ENCODE measurements at regions not wholly inside any gene's neighbourhood (a gene's known extent, or its start where the extent isn't known, plus 50 kb on each side); places are given as distances from the start of the nearest gene placed in this dataset.
"Not testable (repeated sequence)": the region's sequence is repeated elsewhere in the genome, so short reads cannot be mapped to it uniquely, and the experiment has no call there.

GRCh38 chr2:44075541-44075940 lies 79.8 kb upstream of the LRPPRC start:
- TF ChIP-seq FOXP2 (optimal IDR thresholded peaks at IDR 0.05; ENCODE audit: control extremely low read depth, extremely low read length, insufficient read depth) (no peak), EZH2 (IDR thresholded peaks at IDR 0.05) (no peak), POLR2AphosphoS5 (IDR thresholded peaks at IDR 0.05; ENCODE audit: borderline replicate concordance, low read depth, low read length) (no peak)
- no peak for DNase-seq (ENCODE audit: low read depth, low spot score)
- Histone ChIP-seq H3K27ac (no peak overlapping the region), H3K9ac (ENCODE audit: insufficient read length) (no peak overlapping the region), H3K9me3 (ENCODE audit: low read depth, low read length) (no peaks in the 10 kb centered on the region), H3K4me3 (no peak overlapping the region), H3K36me3 (ENCODE audit: insufficient read depth, low read length) (no peaks in the 10 kb centered on the region)

GRCh38 chr2:44077942-44078511 lies 82.2 kb upstream of the LRPPRC start:
- Histone ChIP-seq H3K36me3 (ENCODE audit: insufficient read depth, low read length) (no peaks in the 10 kb centered on the region), H3K27ac (no peak overlapping the region), H3K9ac (ENCODE audit: insufficient read length) (no peak overlapping the region), H3K4me3 (no peak overlapping the region), H3K9me3 (ENCODE audit: low read depth, low read length) (no peaks in the 10 kb centered on the region)
- no peak for TF ChIP-seq EZH2 (IDR thresholded peaks at IDR 0.05)
- TF ChIP-seq FOXP2 (optimal IDR thresholded peaks at IDR 0.05; ENCODE audit: control extremely low read depth, extremely low read length, insufficient read depth), result no peak
- no peak for TF ChIP-seq POLR2AphosphoS5 (IDR thresholded peaks at IDR 0.05; ENCODE audit: borderline replicate concordance, low read depth, low read length)
- DNase-seq (ENCODE audit: low read depth, low spot score), result no peak

- Histone ChIP-seq H3K9ac (ENCODE audit: insufficient read length) (no peak overlapping the region), H3K4me3 (no peak overlapping the region), H3K36me3 (ENCODE audit: insufficient read depth, low read length) (no peaks in the 10 kb centered on the region), H3K9me3 (ENCODE audit: low read depth, low read length) (no peaks in the 10 kb centered on the region), H3K27ac (no peak overlapping the region)
- TF ChIP-seq FOXP2 (optimal IDR thresholded peaks at IDR 0.05; ENCODE audit: control extremely low read depth, extremely low read length, insufficient read depth) (no peak), EZH2 (IDR thresholded peaks at IDR 0.05) (no peak), POLR2AphosphoS5 (IDR thresholded peaks at IDR 0.05; ENCODE audit: borderline replicate concordance, low read depth, low read length) (no peak)
- DNase-seq (ENCODE audit: low read depth, low spot score), result no peak
Measured at GRCh38 chr2:44079686-44080085, 83.9 kb upstream of the LRPPRC start.

- TF ChIP-seq FOXP2 (optimal IDR thresholded peaks at IDR 0.05; ENCODE audit: control extremely low read depth, extremely low read length, insufficient read depth) (no peak), POLR2AphosphoS5 (IDR thresholded peaks at IDR 0.05; ENCODE audit: borderline replicate concordance, low read depth, low read length) (no peak), EZH2 (IDR thresholded peaks at IDR 0.05) (no peak)
- Histone ChIP-seq H3K9me3 (ENCODE audit: low read depth, low read length) (no peaks in the 10 kb centered on the region), H3K27ac (no peak overlapping the region), H3K36me3 (ENCODE audit: insufficient read depth, low read length) (no peaks in the 10 kb centered on the region), H3K9ac (ENCODE audit: insufficient read length) (no peak overlapping the region), H3K4me3 (no peak overlapping the region)
- no peak for DNase-seq (ENCODE audit: low read depth, low spot score)
Measured at GRCh38 chr2:44083054-44083453, 85.6 kb upstream of the PPM1B start.

- Histone ChIP-seq H3K9ac (ENCODE audit: insufficient read length) (no peak overlapping the region), H3K27ac (no peak overlapping the region), H3K36me3 (ENCODE audit: insufficient read depth, low read length) (no peaks in the 10 kb centered on the region), H3K9me3 (ENCODE audit: low read depth, low read length) (no peaks in the 10 kb centered on the region), H3K4me3 (no peak overlapping the region)
- TF ChIP-seq FOXP2 (optimal IDR thresholded peaks at IDR 0.05; ENCODE audit: control extremely low read depth, extremely low read length, insufficient read depth), result no peak
- TF ChIP-seq POLR2AphosphoS5 (IDR thresholded peaks at IDR 0.05; ENCODE audit: borderline replicate concordance, low read depth, low read length), result no peak
- no peak for TF ChIP-seq EZH2 (IDR thresholded peaks at IDR 0.05)
- DNase-seq (ENCODE audit: low read depth, low spot score), result no peak
Measured at GRCh38 chr2:44084850-44085249, 83.8 kb upstream of the PPM1B start.

- Histone ChIP-seq H3K4me3 (no peak overlapping the region), H3K9ac (ENCODE audit: insufficient read length) (no peak overlapping the region), H3K27ac (no peak overlapping the region), H3K9me3 (ENCODE audit: low read depth, low read length) (no peaks in the 10 kb centered on the region), H3K36me3 (ENCODE audit: insufficient read depth, low read length) (no peaks in the 10 kb centered on the region)
- no peak for DNase-seq (ENCODE audit: low read depth, low spot score)
- TF ChIP-seq POLR2AphosphoS5 (IDR thresholded peaks at IDR 0.05; ENCODE audit: borderline replicate concordance, low read depth, low read length) (no peak), EZH2 (IDR thresholded peaks at IDR 0.05) (no peak), FOXP2 (optimal IDR thresholded peaks at IDR 0.05; ENCODE audit: control extremely low read depth, extremely low read length, insufficient read depth) (no peak)
Measured at GRCh38 chr2:44086629-44087028, 82.0 kb upstream of the PPM1B start.

DNA sequence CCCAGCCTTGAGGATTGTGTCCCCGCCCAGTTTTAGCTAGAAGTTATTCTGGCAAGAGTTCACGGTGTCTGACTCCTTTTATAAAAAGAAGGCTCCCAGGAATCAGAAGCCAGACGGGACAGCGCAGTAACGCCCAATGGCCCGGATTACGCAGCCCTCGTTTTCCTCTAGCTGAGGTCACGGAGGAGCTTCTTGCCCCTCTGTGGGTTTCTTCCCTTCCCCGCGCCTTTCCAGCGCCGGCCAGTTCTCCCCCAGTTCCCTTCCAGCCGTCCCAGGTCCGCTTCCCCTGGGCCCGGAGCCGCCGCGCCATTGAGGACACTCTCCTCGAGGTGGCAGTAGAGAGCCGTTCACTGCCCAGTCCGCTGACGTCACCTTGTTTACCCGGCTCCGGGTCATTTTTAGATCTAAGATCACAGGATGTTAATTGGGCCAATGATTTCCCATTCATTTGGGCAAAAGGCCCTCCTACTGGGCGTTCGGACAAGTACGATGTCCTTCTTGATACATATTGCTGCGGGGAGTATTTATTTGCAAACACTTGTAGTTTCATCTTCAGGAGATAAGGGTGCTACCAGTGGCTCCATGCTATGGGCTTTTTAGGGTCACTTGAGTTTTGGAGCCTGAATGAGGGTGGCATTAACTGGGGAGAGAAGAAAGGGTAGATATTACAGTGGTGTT lies 81.5 kb upstream of the PPM1B start:
- no peak for DNase-seq (ENCODE audit: low read depth, low spot score)
- Histone ChIP-seq H3K27ac (no peak overlapping the region), H3K9me3 (ENCODE audit: low read depth, low read length) (no peaks in the 10 kb centered on the region), H3K9ac (ENCODE audit: insufficient read length) (peak overlapping the region; percentile 1), H3K36me3 (ENCODE audit: insufficient read depth, low read length) (no peaks in the 10 kb centered on the region), H3K4me3 (peak overlapping the region; percentile 72)
- TF ChIP-seq FOXP2 (optimal IDR thresholded peaks at IDR 0.05; ENCODE audit: control extremely low read depth, extremely low read length, insufficient read depth), result peak; percentile 90
- no peak for TF ChIP-seq EZH2 (IDR thresholded peaks at IDR 0.05)

GRCh38 chr2:44087714-44088092 lies 81.0 kb upstream of the PPM1B start:
- Histone ChIP-seq H3K36me3 (ENCODE audit: insufficient read depth, low read length) (no peaks in the 10 kb centered on the region), H3K9me3 (ENCODE audit: low read depth, low read length) (no peaks in the 10 kb centered on the region), H3K27ac (no peak overlapping the region), H3K4me3 (peak overlapping the region; percentile 72), H3K9ac (ENCODE audit: insufficient read length) (peak overlapping the region; percentile 1)
- TF ChIP-seq FOXP2 (optimal IDR thresholded peaks at IDR 0.05; ENCODE audit: control extremely low read depth, extremely low read length, insufficient read depth), result no peak
- TF ChIP-seq EZH2 (IDR thresholded peaks at IDR 0.05), result no peak
- TF ChIP-seq POLR2AphosphoS5 (IDR thresholded peaks at IDR 0.05; ENCODE audit: borderline replicate concordance, low read depth, low read length), result no peak
- no peak for DNase-seq (ENCODE audit: low read depth, low spot score)

DNA sequence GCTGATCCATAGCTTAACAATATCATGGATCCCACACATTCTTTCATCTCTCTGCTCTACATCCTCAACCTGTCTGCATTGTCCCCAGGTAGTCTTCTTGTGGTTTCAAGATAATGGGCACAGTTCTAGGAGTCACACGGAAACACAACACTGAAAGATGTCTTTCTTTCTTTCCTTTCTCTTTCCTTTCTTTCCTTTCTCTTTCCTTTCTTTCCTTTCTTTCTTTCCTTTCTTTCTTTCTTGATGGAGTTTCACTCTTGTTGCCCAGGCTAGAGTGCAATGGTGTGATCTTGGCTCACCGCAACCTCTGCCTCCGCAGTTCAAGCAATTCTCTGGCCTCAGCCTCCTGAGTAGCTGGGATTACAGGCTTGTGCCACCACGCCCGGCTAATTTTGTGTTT lies 76.2 kb upstream of the PPM1B start:
- H3K4me3 ChIP-seq; H3K9ac ChIP-seq (ENCODE audit: insufficient read length); H3K27ac ChIP-seq; DNase-seq (ENCODE audit: low read depth, low spot score); H3K9me3 ChIP-seq (ENCODE audit: low read depth, low read length); H3K36me3 ChIP-seq (ENCODE audit: insufficient read depth, low read length): not testable (repeated sequence)
